ENCODE measurements at regions not wholly inside any gene's neighbourhood (a gene's known extent, or its start where the extent isn't known, plus 50 kb on each side); places are given as distances from the start of the nearest gene placed in this dataset.

GRCh38 chr5:41670854-41671479 lies 160.6 kb upstream of the PLCXD3 start:
- in situ Hi-C loops (cut with HindIII; ENCODE audit: low sequenced_read_pairs), result no loop called here
- DNase-seq (ENCODE audit: low read depth, low spot score), result no peak
- no peak overlapping the region for H3K4me3 ChIP-seq (ENCODE audit: low read depth, low read length)
- no peak for TF ChIP-seq CTCF (IDR thresholded peaks at IDR 0.05; ENCODE audit: low read depth, low read length)

GRCh38 chr5:41670216-41670615 lies 159.8 kb upstream of the PLCXD3 start:
- TF ChIP-seq CTCF (IDR thresholded peaks at IDR 0.05; ENCODE audit: low read depth, low read length), result no peak
- no peak overlapping the region for H3K4me3 ChIP-seq (ENCODE audit: low read depth, low read length)
- in situ Hi-C loops (cut with HindIII; ENCODE audit: low sequenced_read_pairs), result no loop called here
- DNase-seq (ENCODE audit: low read depth, low spot score), result no peak

- no peak for DNase-seq (ENCODE audit: low read depth, low spot score)
- no peak overlapping the region for H3K4me3 ChIP-seq (ENCODE audit: low read depth, low read length)
- TF ChIP-seq CTCF (IDR thresholded peaks at IDR 0.05; ENCODE audit: low read depth, low read length), result no peak
- in situ Hi-C loops (cut with HindIII; ENCODE audit: low sequenced_read_pairs), result no loop called here
Observed at GRCh38 chr5:41661254-41661653, 150.9 kb upstream of the PLCXD3 start.

- H3K4me3 ChIP-seq (ENCODE audit: low read depth, low read length), result no peak overlapping the region
- no peak for DNase-seq (ENCODE audit: low read depth, low spot score)
- in situ Hi-C loops (cut with HindIII; ENCODE audit: low sequenced_read_pairs), result no loop called here
- TF ChIP-seq CTCF (IDR thresholded peaks at IDR 0.05; ENCODE audit: low read depth, low read length), result no peak
Observed at GRCh38 chr5:41656597-41656996, 146.2 kb upstream of the PLCXD3 start.

- in situ Hi-C loops (cut with HindIII; ENCODE audit: low sequenced_read_pairs), result no loop called here
- no peak for DNase-seq (ENCODE audit: low read depth, low spot score)
- no peak for TF ChIP-seq CTCF (IDR thresholded peaks at IDR 0.05; ENCODE audit: low read depth, low read length)
- H3K4me3 ChIP-seq (ENCODE audit: low read depth, low read length), result no peak overlapping the region
Observed at GRCh38 chr5:41650131-41650530, 139.7 kb upstream of the PLCXD3 start.

- in situ Hi-C loops (cut with HindIII; ENCODE audit: low sequenced_read_pairs), result no loop called here
Observed at GRCh38 chr5:41649659-41650058, 139.3 kb upstream of the PLCXD3 start.

More at GRCh38 chr5:41649659-41650058, 139.3 kb upstream of the PLCXD3 start:
- H3K4me3 ChIP-seq (ENCODE audit: low read depth, low read length), result no peak overlapping the region
- TF ChIP-seq CTCF (IDR thresholded peaks at IDR 0.05; ENCODE audit: low read depth, low read length), result no peak
- DNase-seq (ENCODE audit: low read depth, low spot score), result peak; percentile 87
